Left renal pelvis (tissue), 4 donors: ENCODE measurements at regions not wholly inside any gene's neighbourhood (a gene's known extent, or its start where the extent isn't known, plus 50 kb on each side); places are given as distances from the start of the nearest gene placed in this dataset.
"Not testable (repeated sequence)": the region's sequence is repeated elsewhere in the genome, so short reads cannot be mapped to it uniquely, and the experiment has no call there.

Experiments
- DNase-seq, 4 donors: peaks; one replicate each; pipeline ENCODE4 v3.0.0-alpha.2; 2013; ENCODE audit warnings: low read depth in 4 of 4, low spot score in 3 of 4

DNA sequence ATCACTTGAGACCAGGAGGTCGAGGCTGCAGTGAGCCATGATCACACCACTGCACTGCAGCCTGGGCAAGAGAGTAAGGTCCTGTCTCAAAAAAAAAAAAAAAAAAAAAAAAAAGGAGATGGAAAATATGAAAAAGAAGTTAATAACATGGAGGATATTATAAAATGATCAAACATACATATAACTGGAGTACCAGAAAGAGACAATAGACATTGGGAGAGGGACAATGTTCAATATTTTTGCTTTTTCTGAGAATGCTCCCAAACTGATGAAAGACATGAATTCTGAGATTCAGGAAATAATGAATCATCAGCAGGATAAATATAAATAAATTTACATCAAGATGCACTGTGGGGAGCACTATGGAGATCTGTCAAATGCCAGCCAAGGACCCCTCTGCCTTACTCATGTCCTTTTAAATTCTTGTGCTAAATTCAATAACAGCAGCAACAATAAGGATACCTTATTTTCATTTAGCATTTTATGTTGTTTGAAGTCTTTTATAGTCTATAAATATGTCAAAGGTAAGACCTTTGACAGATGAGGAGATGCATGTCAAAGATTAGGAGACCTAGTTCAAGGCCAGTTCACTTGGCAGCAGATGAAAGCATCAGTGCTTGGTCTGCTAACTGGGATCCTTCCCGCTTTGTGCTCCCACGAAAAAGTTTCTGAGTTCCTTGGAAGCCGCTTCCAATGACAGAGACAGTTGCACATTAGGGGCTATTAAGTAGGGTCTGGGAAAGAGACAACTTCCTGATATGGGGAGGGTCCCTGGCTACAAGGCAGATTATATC lies 97.7 kb downstream of the TLR5 start:
- no peak for DNase-seq

- no peak for DNase-seq
These were observed 97.0 kb downstream of the TLR5 start for GRCh38 chr1:223046011-223046410.

GRCh38 chr1:223046463-223046862 lies 96.6 kb downstream of the TLR5 start:
- DNase-seq: not testable (repeated sequence)

DNA sequence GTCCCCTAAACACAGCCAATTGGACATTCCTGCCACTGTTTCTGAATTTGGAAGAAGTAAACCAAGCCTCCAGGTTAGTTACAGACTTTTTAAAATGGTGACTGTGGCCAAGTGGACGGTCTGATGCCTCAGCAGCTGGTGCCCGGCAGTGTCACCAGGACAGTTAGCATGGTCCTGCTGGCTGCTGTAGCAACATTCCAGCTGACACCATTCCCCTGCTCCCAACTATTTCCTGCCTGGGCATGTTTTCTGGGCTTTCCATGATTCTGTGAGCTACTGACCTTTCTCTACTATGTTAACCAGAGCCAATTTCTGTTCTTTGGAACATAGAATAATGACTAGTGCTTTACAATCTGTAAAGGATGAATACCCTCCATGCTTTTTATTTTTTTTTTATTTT lies 95.0 kb downstream of the TLR5 start:
- DNase-seq: no peak

- DNase-seq: no peak
These were observed 90.6 kb downstream of the TLR5 start for GRCh38 chr1:223052462-223052861.

- no peak for DNase-seq
These were observed 90.1 kb downstream of the TLR5 start for GRCh38 chr1:223052931-223053330.

- DNase-seq: no peak
These were observed 86.2 kb downstream of the TLR5 start for GRCh38 chr1:223056802-223057201.

- DNase-seq: no peak
These were observed 85.4 kb downstream of the TLR5 start for GRCh38 chr1:223057569-223058093.
